ENCODE measurements at regions not wholly inside any gene's neighbourhood (a gene's known extent, or its start where the extent isn't known, plus 50 kb on each side); places are given as distances from the start of the nearest gene placed in this dataset.
A peak's percentile ranks its signal among the peaks of the same experiment; 100 is the strongest.

- Histone ChIP-seq H3K79me1 (ENCODE audit: low read depth in 1 of 2, low read length in 2 of 2) (peaks cover 0 to 5% of the 10 kb centered on the region in 2 experiments; a peak in 1 of 4 replicates), H3K23ac (ENCODE audit: low read depth, low read length) (peak overlapping the region; percentile 77; the same call in 1 of the 2 replicates), H3K27ac (ENCODE audit: insufficient read depth, low read length) (peak overlapping the region; percentile 12; the same call in 1 of the 2 replicates), H4K8ac (ENCODE audit: low read depth in 2 of 2, low read length in 2 of 2) (peak overlapping the region; percentile 75 to 91; a peak in 3 of 4 replicates), H2BK5ac (ENCODE audit: low read depth, low read length, poor library complexity, severe bottlenecking) (peak overlapping the region; percentile 98), H2BK20ac (ENCODE audit: low read depth, low read length) (peak overlapping the region; percentile 97), H3K4ac (ENCODE audit: low read depth, low read length) (peak overlapping the region; percentile 83), H2BK15ac (ENCODE audit: low read depth, low read length) (peak overlapping the region; percentile 83; the same call in 2 of the 3 replicates), H3K9ac (ENCODE audit: low read depth, low read length) (no peak overlapping the region), H3K4me3 (ENCODE audit: insufficient read depth, low read depth, low read length) (no peak overlapping the region), H4K5ac (ENCODE audit: low read depth, low read length) (peak overlapping the region; percentile 77; the same call in 1 of the 2 replicates), H3K9me1 (ENCODE audit: insufficient read depth, low read length) (peaks cover 17% of the 10 kb centered on the region), H2AK5ac (ENCODE audit: low read depth, low read length) (peak overlapping the region; percentile 38; the same call in 1 of the 2 replicates), H3K27me3 (ENCODE audit: control insufficient read depth, insufficient read depth, low read length) (no peaks in the 10 kb centered on the region), H3K56ac (ENCODE audit: extremely low read depth, insufficient read depth, low read length) (no peak overlapping the region), H3K36me3 (ENCODE audit: control insufficient read depth, insufficient read depth, low read length) (no peaks in the 10 kb centered on the region), H3K9me3 (ENCODE audit: control insufficient read depth, insufficient read depth, low read length) (peaks cover 4% of the 10 kb centered on the region; the same call in 1 of the 2 replicates), H2BK120ac (ENCODE audit: low read depth, low read length) (peak overlapping the region; percentile 96), H3K4me1 (ENCODE audit: control insufficient read depth, insufficient read depth, low read length) (peaks cover 9% of the 10 kb centered on the region), H2AFZ (replicated peaks; ENCODE audit: low read length, poor library complexity) (peak overlapping the region; percentile 88), H3K14ac (replicated peaks; ENCODE audit: low read depth, low read length) (peak overlapping the region; percentile 94), H2AK9ac (replicated peaks; ENCODE audit: low read depth, low read length, poor library complexity) (peak overlapping the region; percentile 52), H4K91ac (ENCODE audit: insufficient read depth, low read depth, low read length) (peak overlapping the region; percentile 90), H3K4me2 (ENCODE audit: low read depth, low read length) (peak overlapping the region; percentile 78; the same call in 1 of the 2 replicates), H4K20me1 (ENCODE audit: insufficient read depth, low read length) (no peaks in the 10 kb centered on the region), H3K18ac (ENCODE audit: low read depth, low read length) (peak overlapping the region; percentile 85; the same call in 1 of the 2 replicates)
- ChIA-PET POLR2A (ENCODE audit: unreplicated experiment) (no interaction called here), CTCF (interaction anchor here (0.7 kb wide), 1 partner anchor 21 kb away, joined by 3 read pairs; no protein-coding TSS in a partner anchor)
- WGBS, 2 experiments (ENCODE audit: extremely low coverage in 2 of 2, insufficient read length in 1 of 2): 0% methylated on average over 1 of the region's 4 CpGs; no CpG with 5 or more reads in 1 of the 2 experiments
- intact Hi-C loops (cut with micrococcal nuclease): no loop called here
- no TSS peak for BruUV-seq (replicated peaks)
- in situ Hi-C loops (cut with MboI; ENCODE audit: low sequenced_read_pairs): no loop called here
- ATAC-seq (ENCODE audit: low read depth) (peak; percentile 84), DNase-seq (peak; percentile 74)
- TF ChIP-seq BHLHE40 (IDR thresholded peaks at IDR 0.05; ENCODE audit: low read depth, low read length): peak; percentile 28; the same call in 1 of the 2 replicates
- peak; percentile 43; the same call in 1 of the 2 replicates for TF ChIP-seq FOS (IDR thresholded peaks at IDR 0.05; ENCODE audit: low read depth, low read length)
- no peak for TF ChIP-seq RAD21 (IDR thresholded peaks at IDR 0.05; ENCODE audit: low read length)
- no peak for TF ChIP-seq RCOR1 (IDR thresholded peaks at IDR 0.05; ENCODE audit: insufficient replicate concordance, low read length)
- peak; percentile 10; the same call in 1 of the 2 replicates for TF ChIP-seq CEBPB (IDR thresholded peaks at IDR 0.05; ENCODE audit: low read depth, low read length)
- dilution Hi-C loops (cut with HindIII; ENCODE audit: low sequenced_read_pairs, unreplicated experiment): no loop called here
Observed at GRCh38 chr2:18910843-18911242, 321.5 kb upstream of the NT5C1B start.

Measured in IMR-90 (cell line).